Mucosa of stomach (tissue), 1 donor: ENCODE measurements at regions not wholly inside any gene's neighbourhood (a gene's known extent, or its start where the extent isn't known, plus 50 kb on each side); places are given as distances from the start of the nearest gene placed in this dataset.

Experiments used
- H3K27me3 ChIP-seq: one replicate; pipeline ENCODE4 v1.7.0; 2013; ENCODE audit warnings: mild to moderate bottlenecking, low read length; ENCODE audit not compliant: control insufficient read depth, insufficient read depth
- H3K36me3 ChIP-seq: one replicate; pipeline ENCODE4 v1.7.0; 2013; ENCODE audit warnings: low read length; ENCODE audit not compliant: control insufficient read depth, insufficient read depth
- H3K4me1 ChIP-seq: one replicate; pipeline ENCODE4 v1.7.0; 2013; ENCODE audit warnings: mild to moderate bottlenecking, low read length; ENCODE audit not compliant: control insufficient read depth, insufficient read depth
- H3K4me3 ChIP-seq: one replicate; pipeline ENCODE4 v1.7.0; 2013; ENCODE audit warnings: low read length
- H3K9ac ChIP-seq: one replicate; pipeline ENCODE4 v1.7.0; 2013; ENCODE audit warnings: mild to moderate bottlenecking, low read length, moderate library complexity
- H3K9me3 ChIP-seq: one replicate; pipeline ENCODE4 v1.7.0; 2013; ENCODE audit warnings: mild to moderate bottlenecking, low read length, moderate library complexity; ENCODE audit not compliant: control insufficient read depth
- donor health status: Pancreatic carcinoma.

DNA sequence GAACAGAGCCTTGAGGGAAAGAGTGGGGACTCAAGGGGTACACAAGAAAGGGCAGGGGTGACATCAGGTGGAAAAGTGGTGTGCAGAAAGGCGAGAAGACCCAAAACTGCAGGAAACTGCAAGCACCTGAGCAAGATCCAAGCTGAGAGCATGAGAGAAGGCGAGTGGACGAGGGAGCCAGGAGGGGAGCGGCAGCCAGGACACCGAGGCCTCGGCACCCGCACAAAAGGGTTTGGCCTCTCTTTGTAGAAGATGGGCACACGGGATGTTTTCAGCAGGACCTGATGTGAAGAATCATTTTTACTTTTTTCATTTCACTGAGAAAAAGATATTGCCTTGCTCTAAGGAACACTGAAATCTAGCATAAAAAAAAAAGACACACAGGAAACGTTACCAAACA lies 82.1 kb upstream of the FOXQ1 start:
- Histone ChIP-seq H3K9me3 (no peaks in the 10 kb centered on the region), H3K27me3 (no peaks in the 10 kb centered on the region), H3K4me1 (peaks cover 37% of the 10 kb centered on the region), H3K4me3 (no peak overlapping the region), H3K36me3 (no peaks in the 10 kb centered on the region), H3K9ac (no peak overlapping the region)

DNA sequence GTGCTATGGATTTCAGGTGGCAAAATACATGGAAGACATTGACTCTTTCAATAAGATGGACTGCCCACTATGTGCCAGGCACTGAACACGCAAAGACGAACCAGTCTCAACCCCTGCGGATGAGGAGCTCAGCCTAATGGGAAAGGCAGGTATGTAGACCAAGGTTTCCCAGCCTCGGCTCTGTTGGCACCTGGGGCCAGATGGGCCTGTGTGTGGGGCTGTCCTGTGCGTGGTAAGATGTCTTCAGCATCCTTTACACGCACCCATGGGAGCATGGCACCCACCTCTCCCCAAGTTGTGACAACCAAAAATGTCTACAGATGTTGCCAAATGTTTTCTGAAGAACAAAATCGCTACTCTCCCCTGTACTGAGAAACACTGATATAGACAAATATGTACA lies 82.6 kb upstream of the FOXQ1 start:
- Histone ChIP-seq H3K4me3 (no peak overlapping the region), H3K9ac (no peak overlapping the region), H3K4me1 (peaks cover 38% of the 10 kb centered on the region), H3K27me3 (no peaks in the 10 kb centered on the region), H3K9me3 (no peaks in the 10 kb centered on the region), H3K36me3 (no peaks in the 10 kb centered on the region)

DNA sequence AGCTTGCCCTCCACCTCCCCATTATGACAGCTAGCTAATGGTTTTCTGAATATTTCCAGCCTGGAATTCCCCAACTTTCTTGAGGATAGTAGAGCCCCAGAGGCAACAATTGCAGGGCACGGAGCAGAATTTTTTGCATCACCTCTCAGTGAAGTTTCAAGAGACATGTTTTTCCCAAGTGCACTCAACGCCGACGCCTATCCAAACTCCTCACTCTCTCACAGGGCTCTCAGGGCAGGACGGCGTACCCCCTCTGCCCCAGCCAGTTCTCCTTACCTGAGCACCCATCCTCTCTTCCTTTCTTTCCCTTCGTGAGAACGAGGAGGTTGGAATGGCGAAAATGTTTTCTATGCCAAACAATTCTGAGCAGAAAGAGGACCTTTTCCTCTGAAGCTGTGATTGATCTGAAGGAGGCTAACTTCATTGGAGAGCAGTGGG lies 83.1 kb upstream of the FOXQ1 start:
- H3K9me3 ChIP-seq = no peaks in the 10 kb centered on the region
- H3K4me3 ChIP-seq = no peak overlapping the region
- H3K4me1 ChIP-seq = peaks cover 43% of the 10 kb centered on the region
- H3K27me3 ChIP-seq = no peaks in the 10 kb centered on the region
- H3K36me3 ChIP-seq = no peaks in the 10 kb centered on the region
- H3K9ac ChIP-seq = no peak overlapping the region

DNA sequence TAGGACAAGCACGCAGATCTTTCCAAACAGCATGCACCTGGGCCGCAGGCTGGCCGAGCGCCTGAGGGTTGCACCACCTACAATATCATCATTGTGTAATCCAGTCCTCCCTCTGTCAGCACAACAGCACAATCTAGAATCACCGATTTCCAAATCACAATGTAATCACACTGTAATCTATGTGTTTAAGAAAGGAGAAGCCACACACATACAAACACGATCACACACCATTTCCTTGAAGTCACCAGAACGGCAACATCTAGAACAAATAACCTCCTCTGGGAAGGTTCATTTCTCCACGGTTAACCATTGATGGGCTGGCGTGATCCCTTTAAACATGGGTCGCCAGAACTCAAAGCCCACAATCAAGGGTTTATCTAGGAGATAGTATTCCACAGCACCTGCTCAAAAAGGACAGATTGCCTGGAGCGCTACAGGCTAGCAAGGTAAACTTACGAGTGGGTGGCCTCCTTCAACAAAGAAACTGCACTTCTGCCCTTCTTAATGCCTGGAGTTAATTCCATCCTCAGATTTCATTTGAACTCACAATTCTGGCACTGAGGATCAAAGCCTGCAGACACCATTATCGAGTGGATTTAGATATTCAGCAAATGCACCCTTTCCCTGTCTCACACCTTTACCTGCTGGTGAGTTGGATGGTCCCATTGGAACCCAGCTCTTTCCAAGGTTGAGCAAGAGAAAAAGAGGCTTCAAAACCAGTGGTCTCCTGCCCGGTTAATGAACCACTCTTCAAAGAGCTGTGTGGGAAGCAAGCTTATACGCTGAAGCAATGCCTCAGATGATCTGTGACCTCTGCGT lies 83.8 kb upstream of the FOXQ1 start:
- Histone ChIP-seq H3K9ac (no peak overlapping the region), H3K9me3 (no peaks in the 10 kb centered on the region), H3K4me3 (no peak overlapping the region), H3K27me3 (no peaks in the 10 kb centered on the region), H3K36me3 (no peaks in the 10 kb centered on the region), H3K4me1 (peaks cover 43% of the 10 kb centered on the region)

DNA sequence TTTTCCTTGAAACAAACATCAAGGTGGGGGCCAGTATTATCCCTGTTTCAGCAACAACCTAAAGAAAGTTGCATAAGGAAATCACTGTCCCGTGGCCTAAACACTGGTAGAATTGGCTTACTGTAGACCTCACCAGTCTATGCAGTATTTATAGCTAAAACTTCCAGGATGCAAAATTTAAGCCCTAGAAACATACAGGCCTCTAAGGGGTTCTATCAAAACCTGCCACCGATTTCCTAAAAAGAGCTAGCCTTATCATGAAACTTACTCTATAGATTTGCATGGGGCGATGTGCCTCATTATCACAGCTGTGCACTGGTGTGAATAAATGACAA lies 84.3 kb upstream of the FOXQ1 start:
- no peak overlapping the region for H3K9ac ChIP-seq
- H3K27me3 ChIP-seq = no peaks in the 10 kb centered on the region
- no peak overlapping the region for H3K4me3 ChIP-seq

DNA sequence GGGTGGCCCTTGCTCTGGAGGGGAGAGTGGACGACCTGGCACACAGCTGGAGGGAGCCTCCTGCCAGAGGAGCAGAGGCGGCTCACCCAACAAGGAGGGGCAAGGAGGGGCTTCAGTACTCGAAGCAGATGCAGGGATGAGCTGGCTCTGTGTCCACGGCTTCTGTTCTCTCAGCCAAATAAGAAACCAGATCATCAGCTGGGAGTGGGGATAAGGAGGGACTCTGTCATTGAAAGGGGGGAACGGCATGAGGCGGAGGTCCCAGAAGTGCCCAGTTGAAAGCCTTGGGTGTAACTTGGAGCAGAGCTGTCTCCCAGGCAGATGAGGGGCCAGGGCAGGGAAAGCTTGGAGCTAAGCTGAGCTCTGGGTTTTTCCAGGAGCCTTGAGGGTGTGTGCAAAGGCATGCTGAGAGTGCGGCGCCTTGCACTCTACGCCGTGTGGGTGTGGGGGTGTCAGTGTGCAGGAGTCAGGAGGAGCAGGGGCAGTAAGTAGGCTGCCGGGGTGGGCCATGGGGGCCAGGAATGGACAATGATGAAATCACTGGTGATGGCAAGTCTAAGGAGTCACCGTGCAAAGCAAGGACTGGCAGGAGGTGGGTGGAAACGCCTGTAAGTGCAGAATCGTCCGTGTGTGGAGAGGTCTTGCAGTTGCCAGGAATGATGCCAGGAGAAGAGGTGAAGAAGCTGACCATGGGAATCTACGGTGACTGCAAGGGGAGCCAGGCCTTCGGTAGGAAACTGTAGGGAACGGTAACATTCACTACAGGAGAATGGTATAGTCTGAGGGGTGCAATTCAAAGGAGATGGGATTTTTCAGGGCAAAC lies 85.4 kb upstream of the FOXQ1 start:
- Histone ChIP-seq H3K9ac (no peak overlapping the region), H3K9me3 (no peaks in the 10 kb centered on the region), H3K27me3 (no peaks in the 10 kb centered on the region), H3K4me1 (peaks cover 38% of the 10 kb centered on the region), H3K4me3 (no peak overlapping the region), H3K36me3 (no peaks in the 10 kb centered on the region)

More for the DNA sequence above, 84.3 kb upstream of the FOXQ1 start:
- Histone ChIP-seq H3K4me1 (peaks cover 43% of the 10 kb centered on the region), H3K36me3 (no peaks in the 10 kb centered on the region), H3K9me3 (no peaks in the 10 kb centered on the region)

DNA sequence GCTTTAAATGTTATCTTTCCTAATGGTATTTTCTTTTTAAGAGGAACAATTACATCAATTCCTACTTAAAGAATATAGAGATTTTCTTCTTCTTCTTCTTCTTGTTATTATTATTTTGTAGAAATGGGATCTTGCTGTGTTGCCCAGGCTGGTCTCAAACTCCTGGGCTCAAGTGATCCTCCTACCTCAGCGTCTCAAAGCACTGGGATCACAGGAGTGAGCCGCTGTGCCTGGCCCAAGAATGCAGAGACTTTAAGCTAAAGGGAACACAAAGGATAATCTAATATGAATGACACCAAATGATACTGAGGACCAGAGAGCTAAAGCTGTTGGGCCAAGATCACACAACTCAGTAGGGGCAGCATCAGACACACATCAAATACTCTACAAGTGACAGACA lies 87.4 kb upstream of the FOXQ1 start:
- H3K9ac ChIP-seq = no peak overlapping the region
- no peaks in the 10 kb centered on the region for H3K36me3 ChIP-seq
- no peaks in the 10 kb centered on the region for H3K9me3 ChIP-seq
- no peak overlapping the region for H3K4me3 ChIP-seq
- peaks cover 19% of the 10 kb centered on the region for H3K4me1 ChIP-seq
- no peaks in the 10 kb centered on the region for H3K27me3 ChIP-seq

DNA sequence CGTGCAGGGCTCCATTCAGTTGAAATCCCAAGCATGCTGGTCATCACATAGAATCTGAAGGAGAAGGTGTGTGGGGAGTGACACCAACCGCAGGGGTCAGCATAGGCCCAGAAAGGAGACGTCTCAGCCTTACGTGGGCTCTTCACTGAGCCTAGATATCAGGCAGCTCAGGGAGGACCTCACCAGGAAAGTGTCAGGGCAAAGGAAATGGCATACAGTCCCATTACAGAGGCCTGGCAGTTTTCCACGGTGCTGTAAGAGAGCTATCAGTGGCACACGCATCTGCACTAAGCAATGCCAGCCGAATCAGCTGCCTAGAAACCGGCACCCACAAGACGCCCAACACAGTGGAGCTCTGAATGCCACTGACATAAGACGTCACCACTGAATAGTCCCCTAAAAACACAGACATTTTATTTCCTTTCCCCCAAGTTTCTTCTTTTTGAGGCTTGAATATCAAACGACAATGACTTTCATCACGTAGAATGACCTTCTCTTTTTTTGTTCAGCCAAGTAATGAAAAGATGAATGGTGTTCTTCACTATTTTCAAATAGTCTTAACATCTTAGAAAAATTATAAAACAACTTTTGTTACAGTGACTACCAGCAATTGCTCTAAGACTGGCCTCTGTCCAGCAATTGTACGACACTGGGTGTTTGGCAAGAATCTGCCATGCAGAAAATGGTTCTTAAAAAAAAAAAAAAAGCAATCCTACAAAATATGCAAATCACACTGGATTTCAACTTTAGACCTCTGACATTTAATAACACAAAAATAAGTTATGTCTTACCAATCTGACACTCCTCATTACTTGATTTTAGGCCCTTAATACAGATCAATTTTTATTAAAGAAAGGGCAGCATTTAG lies 88.9 kb upstream of the FOXQ1 start:
- H3K4me1 ChIP-seq = peaks cover 13% of the 10 kb centered on the region
- no peak overlapping the region for H3K4me3 ChIP-seq
- no peaks in the 10 kb centered on the region for H3K27me3 ChIP-seq
- H3K36me3 ChIP-seq = no peaks in the 10 kb centered on the region
- H3K9me3 ChIP-seq = no peaks in the 10 kb centered on the region
- H3K9ac ChIP-seq = no peak overlapping the region

DNA sequence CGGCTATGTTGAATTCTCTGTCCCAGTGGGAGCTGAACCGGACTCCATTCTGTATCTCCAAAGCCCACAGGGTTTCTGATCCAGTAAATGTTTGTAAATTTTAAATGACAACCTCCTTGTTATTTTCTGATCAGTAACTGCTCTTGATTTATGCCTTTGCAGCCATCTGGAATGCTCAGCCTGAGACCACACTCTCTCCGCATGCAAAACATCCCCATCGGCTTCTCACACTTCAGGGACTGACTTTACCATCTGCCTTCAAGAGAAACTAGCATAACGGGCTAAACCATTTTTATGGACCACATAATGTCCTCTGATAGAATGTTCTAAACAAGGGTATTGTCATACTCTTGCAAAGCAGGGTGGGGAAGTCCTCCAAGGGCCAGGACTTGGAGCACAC lies 94.5 kb upstream of the FOXQ1 start:
- no peaks in the 10 kb centered on the region for H3K36me3 ChIP-seq
- no peaks in the 10 kb centered on the region for H3K27me3 ChIP-seq
- H3K4me1 ChIP-seq = no peaks in the 10 kb centered on the region
- no peak overlapping the region for H3K4me3 ChIP-seq
- no peaks in the 10 kb centered on the region for H3K9me3 ChIP-seq
- no peak overlapping the region for H3K9ac ChIP-seq

DNA sequence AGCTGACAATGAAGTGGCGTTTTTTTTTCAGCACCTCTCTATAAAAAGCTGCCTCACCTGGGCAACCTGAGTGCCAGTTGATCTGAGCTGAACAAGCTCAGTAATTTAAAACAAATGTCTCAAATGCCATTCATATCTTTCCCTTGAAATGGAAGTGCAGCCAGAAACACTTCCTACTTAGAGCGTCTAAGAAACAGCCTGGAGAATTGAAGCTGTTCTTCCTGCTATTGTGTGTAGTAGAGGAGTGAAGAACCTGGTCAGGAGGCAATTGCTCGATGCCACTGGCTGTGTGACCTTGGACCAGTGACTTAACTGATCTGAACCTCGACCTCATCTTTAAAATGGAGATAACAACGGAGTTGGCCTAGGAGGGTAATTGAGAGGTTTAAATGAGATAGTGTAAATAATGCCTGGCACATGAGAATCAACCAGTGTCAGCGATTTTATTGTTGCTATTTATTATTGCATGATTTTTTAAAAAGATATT lies 95.4 kb upstream of the FOXQ1 start:
- no peaks in the 10 kb centered on the region for H3K27me3 ChIP-seq
- no peak overlapping the region for H3K9ac ChIP-seq
- H3K4me1 ChIP-seq = no peaks in the 10 kb centered on the region
- H3K9me3 ChIP-seq = no peaks in the 10 kb centered on the region
- H3K4me3 ChIP-seq = no peak overlapping the region
- H3K36me3 ChIP-seq = no peaks in the 10 kb centered on the region

DNA sequence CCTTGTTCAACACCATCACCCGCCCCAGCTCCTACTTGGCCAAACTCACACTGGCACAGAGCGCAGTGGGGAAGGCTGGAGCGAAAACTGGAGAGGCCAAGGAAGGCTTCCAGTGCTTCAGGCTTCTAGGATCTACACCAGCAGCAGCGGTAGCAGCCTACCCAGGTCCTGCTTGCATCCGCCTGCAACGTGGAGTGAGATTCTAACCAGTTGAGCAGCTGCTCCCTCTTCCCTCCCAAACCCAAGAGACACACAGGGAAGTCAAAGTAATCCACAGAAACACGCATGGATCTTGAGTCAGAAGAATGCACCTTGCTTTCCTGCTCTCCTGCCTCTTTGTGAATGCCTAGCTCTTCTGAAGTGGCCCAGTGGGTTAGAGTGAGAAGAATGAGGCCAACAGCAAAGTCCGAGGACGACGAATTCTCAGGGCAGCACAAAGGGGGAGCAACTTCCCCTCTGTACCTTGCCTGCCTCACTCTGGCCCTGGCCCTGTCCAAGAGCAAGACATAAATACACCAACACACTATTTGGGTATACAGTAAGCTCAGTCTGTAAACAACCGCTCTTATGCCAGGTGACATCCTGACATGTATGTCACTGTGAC lies 95.9 kb upstream of the FOXQ1 start:
- no peak overlapping the region for H3K9ac ChIP-seq
- no peaks in the 10 kb centered on the region for H3K27me3 ChIP-seq
- no peaks in the 10 kb centered on the region for H3K36me3 ChIP-seq
- no peaks in the 10 kb centered on the region for H3K9me3 ChIP-seq
- H3K4me3 ChIP-seq = no peak overlapping the region
- H3K4me1 ChIP-seq = no peaks in the 10 kb centered on the region
